A673 (cell line): ENCODE measurements at regions not wholly inside any gene's neighbourhood (a gene's known extent, or its start where the extent isn't known, plus 50 kb on each side); places are given as distances from the start of the nearest gene placed in this dataset.

Source experiments
- CTCF ChIP-seq: fragments of 300-800, 200-600 bp; sonication (generic); conservative IDR thresholded peaks from 2 replicates; pipeline ENCODE4 v1.5.1; 2017; ENCODE audit warnings: low read depth, mild to moderate bottlenecking, antibody characterized with exemption, low read length, moderate library complexity, mixed read lengths
- EZH2 ChIP-seq: fragments of 200-600 bp; sonication (generic); IDR thresholded peaks from 2 replicates; pipeline ENCODE4 v1.6.1; 2017; ENCODE audit warnings: borderline replicate concordance, low read depth, mild to moderate bottlenecking, mixed read lengths, antibody characterized with exemption, low read length; ENCODE audit not compliant: poor library complexity, severe bottlenecking

GRCh38 chr11:36890121-36890679 lies 292.2 kb upstream of the RAG2 start:
- TF ChIP-seq CTCF (no peak), EZH2 (no peak)
